ENCODE measurements at regions not wholly inside any gene's neighbourhood (a gene's known extent, or its start where the extent isn't known, plus 50 kb on each side); places are given as distances from the start of the nearest gene placed in this dataset.

DNA sequence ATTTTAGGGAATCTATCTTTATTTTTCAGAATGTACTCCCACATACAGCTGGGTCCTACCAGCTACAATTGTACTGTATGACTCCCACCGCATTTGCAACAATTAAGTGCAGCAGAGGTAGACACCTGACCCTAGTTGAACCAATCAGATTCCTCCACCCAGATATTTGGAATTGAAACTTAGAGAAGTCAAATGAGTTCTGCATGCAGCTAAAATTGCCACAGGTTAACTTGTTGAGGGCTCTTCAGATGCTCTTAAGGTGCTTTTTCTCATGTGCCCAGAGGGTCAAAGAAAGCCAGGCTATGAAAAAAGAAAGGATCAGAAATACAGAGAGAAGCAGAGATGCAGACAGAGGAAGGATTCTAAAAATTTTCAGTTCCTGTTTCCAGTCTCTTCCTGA, 68.0 kb upstream of the TES start:
- Histone ChIP-seq H3K27ac (peak overlapping the region in 1 of 3 donors; percentile 15), H3K27me3 (no peaks in the 10 kb centered on the region), H3K9me3 (no peaks in the 10 kb centered on the region), H3K4me3 (replicated peaks in 1 of 3) (no peak overlapping the region), H3K4me1 (peaks cover 9 to 13% of the 10 kb centered on the region in 2 donors), H3K36me3 (no peaks in the 10 kb centered on the region)
- peak in 1 of 2 donors; percentile 9 for DNase-seq
- intact Hi-C loops (cut with DNase I) = no loop called here
- no peak for TF ChIP-seq POLR2A (IDR thresholded peaks at IDR 0.05)
- TF ChIP-seq, protein P1, sequence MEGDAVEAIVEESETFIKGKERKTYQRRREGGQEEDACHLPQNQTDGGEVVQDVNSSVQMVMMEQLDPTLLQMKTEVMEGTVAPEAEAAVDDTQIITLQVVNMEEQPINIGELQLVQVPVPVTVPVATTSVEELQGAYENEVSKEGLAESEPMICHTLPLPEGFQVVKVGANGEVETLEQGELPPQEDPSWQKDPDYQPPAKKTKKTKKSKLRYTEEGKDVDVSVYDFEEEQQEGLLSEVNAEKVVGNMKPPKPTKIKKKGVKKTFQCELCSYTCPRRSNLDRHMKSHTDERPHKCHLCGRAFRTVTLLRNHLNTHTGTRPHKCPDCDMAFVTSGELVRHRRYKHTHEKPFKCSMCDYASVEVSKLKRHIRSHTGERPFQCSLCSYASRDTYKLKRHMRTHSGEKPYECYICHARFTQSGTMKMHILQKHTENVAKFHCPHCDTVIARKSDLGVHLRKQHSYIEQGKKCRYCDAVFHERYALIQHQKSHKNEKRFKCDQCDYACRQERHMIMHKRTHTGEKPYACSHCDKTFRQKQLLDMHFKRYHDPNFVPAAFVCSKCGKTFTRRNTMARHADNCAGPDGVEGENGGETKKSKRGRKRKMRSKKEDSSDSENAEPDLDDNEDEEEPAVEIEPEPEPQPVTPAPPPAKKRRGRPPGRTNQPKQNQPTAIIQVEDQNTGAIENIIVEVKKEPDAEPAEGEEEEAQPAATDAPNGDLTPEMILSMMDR (IDR thresholded peaks at IDR 0.05) = no peak
- WGBS, 2 donors = 48 to 57% methylated on average over 1 of the region's 1 CpG

DNA sequence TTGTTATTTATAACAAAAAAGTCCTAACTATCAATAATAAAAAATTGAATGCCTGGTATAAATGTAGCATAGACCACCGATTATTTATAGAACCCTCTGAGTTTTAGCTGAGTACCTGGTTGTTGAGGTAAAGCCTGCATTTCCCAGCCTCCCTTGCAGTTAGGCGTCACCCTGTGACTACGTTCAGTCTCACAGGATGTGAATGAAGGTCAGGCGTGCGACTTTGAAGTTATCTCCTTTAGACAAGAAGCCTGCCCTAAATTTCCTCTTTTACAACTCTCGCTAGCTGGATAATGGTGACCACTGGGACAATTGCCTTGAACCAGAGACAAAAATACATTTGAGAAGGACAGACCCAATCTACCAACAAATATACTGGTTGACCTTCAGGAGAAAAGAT, 67.5 kb upstream of the TES start:
- H3K27me3 ChIP-seq = no peaks in the 10 kb centered on the region
- DNase-seq = no peak
- intact Hi-C loops (cut with DNase I) = no loop called here
- peak overlapping the region in 1 of 3 donors; percentile 15 for H3K27ac ChIP-seq
- no peak for TF ChIP-seq POLR2A (IDR thresholded peaks at IDR 0.05)
- TF ChIP-seq, protein P1 (IDR thresholded peaks at IDR 0.05) = no peak
- H3K4me3 ChIP-seq (replicated peaks in 1 of 3) = no peak overlapping the region
- H3K9me3 ChIP-seq = no peaks in the 10 kb centered on the region
- peaks cover 9 to 13% of the 10 kb centered on the region in 2 donors for H3K4me1 ChIP-seq
- no peaks in the 10 kb centered on the region for H3K36me3 ChIP-seq
- 79 to 83% methylated on average over 6 of the region's 6 CpGs for WGBS, 2 donors

DNA sequence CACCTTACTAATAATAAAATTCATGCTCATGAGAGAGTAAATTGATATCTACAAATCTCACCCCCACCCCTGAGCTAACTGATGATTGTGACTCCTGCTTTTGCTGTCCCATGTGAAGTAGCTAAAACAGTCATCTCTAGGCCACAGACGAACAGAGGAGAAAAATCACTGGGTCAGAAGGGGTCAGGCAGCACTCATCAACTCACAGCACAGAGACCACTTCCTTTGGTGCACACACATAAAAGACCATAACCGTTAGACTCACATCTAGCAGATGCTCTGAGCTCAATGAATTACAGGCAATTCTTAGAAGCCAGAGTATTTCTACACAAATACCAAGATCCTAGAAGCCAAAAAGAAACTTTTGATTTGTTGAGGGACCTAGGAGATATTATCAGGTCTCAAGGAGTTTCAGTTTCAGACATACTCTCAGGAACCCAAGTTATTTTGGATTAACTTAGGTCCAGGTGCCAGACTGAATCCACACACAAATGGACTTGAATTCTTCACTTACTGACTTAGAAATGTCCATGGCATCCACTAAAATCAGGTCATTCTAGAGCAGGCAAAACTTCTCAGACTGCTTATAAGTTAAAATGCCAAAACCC, 65.0 kb upstream of the TES start:
- Histone ChIP-seq H3K4me1 (peaks cover 7 to 9% of the 10 kb centered on the region in 2 donors), H3K9me3 (no peaks in the 10 kb centered on the region), H3K4me3 (replicated peaks in 1 of 3) (no peak overlapping the region), H3K27ac (no peak overlapping the region), H3K27me3 (no peaks in the 10 kb centered on the region), H3K36me3 (no peaks in the 10 kb centered on the region)
- TF ChIP-seq POLR2A (IDR thresholded peaks at IDR 0.05) = no peak
- TF ChIP-seq, protein P1 (IDR thresholded peaks at IDR 0.05) = no peak
- WGBS, 2 donors = 60 to 75% methylated on average over 2 of the region's 2 CpGs
- no peak for DNase-seq
- intact Hi-C loops (cut with DNase I) = no loop called here

GRCh38 chr7:116148108-116148507, 62.2 kb upstream of the TES start:
- DNase-seq = no peak
- no peak for TF ChIP-seq POLR2A (IDR thresholded peaks at IDR 0.05)
- TF ChIP-seq, protein P1 (IDR thresholded peaks at IDR 0.05) = no peak
- intact Hi-C loops (cut with DNase I) = no loop called here
- H3K4me1 ChIP-seq = no peaks in the 10 kb centered on the region
- H3K36me3 ChIP-seq = no peaks in the 10 kb centered on the region
- H3K4me3 ChIP-seq (replicated peaks in 1 of 3) = no peak overlapping the region
- WGBS, 2 donors = 84 to 85% methylated on average over 3 of the region's 3 CpGs
- no peaks in the 10 kb centered on the region for H3K9me3 ChIP-seq
- H3K27me3 ChIP-seq = no peaks in the 10 kb centered on the region
- no peak overlapping the region for H3K27ac ChIP-seq

- Histone ChIP-seq H3K36me3 (no peaks in the 10 kb centered on the region), H3K4me3 (replicated peaks in 1 of 3) (no peak overlapping the region), H3K27me3 (no peaks in the 10 kb centered on the region), H3K9me3 (no peaks in the 10 kb centered on the region), H3K4me1 (no peaks in the 10 kb centered on the region), H3K27ac (no peak overlapping the region)
- intact Hi-C loops (cut with DNase I) = no loop called here
- no peak for DNase-seq
- TF ChIP-seq, protein P1 (IDR thresholded peaks at IDR 0.05) = no peak
- TF ChIP-seq POLR2A (IDR thresholded peaks at IDR 0.05) = no peak
- WGBS, 2 donors = 95 to 96% methylated on average over 8 of the region's 8 CpGs
These were observed 61.7 kb upstream of the TES start for GRCh38 chr7:116148626-116149025.
